HepG2 (cell line): ENCODE measurements at regions not wholly inside any gene's neighbourhood (a gene's known extent, or its start where the extent isn't known, plus 50 kb on each side); places are given as distances from the start of the nearest gene placed in this dataset.

ENCODE experiments used
- ARNTL ChIP-seq: sonication (generic); formaldehyde crosslinking; IDR thresholded peaks from 2 replicates; pipeline ENCODE4 v1.4.0; 2020; ENCODE audit warnings: mild to moderate bottlenecking, missing genetic modification reagents
- ESRRA ChIP-seq: sonication (generic); formaldehyde crosslinking; IDR thresholded peaks from 2 replicates; pipeline ENCODE4 v1.5.1; 2020; ENCODE audit warnings: mild to moderate bottlenecking, low read depth, missing genetic modification reagents
- KLF12 ChIP-seq: sonication (generic); formaldehyde crosslinking; IDR thresholded peaks from 2 replicates; pipeline ENCODE4 v1.4.0; 2020; ENCODE audit warnings: missing genetic modification reagents, borderline replicate concordance
- MXD3 ChIP-seq: IDR thresholded peaks from 2 replicates; pipeline ENCODE4 v1.6.1; 2016; ENCODE audit warnings: mild to moderate bottlenecking, missing biosample characterization, missing genetic modification reagents
- NCOA1 ChIP-seq: sonication (generic); formaldehyde crosslinking; IDR thresholded peaks from 2 replicates; pipeline ENCODE4 v1.9.0; 2021; ENCODE audit warnings: missing genetic modification reagents
- NFAT5 ChIP-seq: sonication (generic); formaldehyde crosslinking; IDR thresholded peaks from 2 replicates; pipeline ENCODE4 v1.4.0; 2020; ENCODE audit warnings: missing genetic modification reagents
- PHF5A ChIP-seq: IDR thresholded peaks from one replicate; pipeline ENCODE4 v1.6.1; 2018; ENCODE audit warnings: low read depth, missing genetic modification reagents; ENCODE audit not compliant: unreplicated experiment
- POLR2G ChIP-seq: fragments of 200-400 bp; formaldehyde crosslinking; IDR thresholded peaks from 2 replicates; pipeline ENCODE4 v1.6.1; 2018; ENCODE audit warnings: mild to moderate bottlenecking, low read depth, low read length, moderate library complexity
- SOX5 ChIP-seq: IDR thresholded peaks from 2 replicates; pipeline ENCODE4 v1.6.1; 2016; ENCODE audit warnings: borderline replicate concordance
- ZBTB1 ChIP-seq: sonication (generic); formaldehyde crosslinking; IDR thresholded peaks from 2 replicates; pipeline ENCODE4 v1.4.0; 2020; ENCODE audit warnings: missing genetic modification reagents, borderline replicate concordance
- ZFP41 ChIP-seq: sonication (generic); formaldehyde crosslinking; IDR thresholded peaks from 2 replicates; pipeline ENCODE4 v1.4.0; 2020; ENCODE audit warnings: mild to moderate bottlenecking, missing genetic modification reagents, borderline replicate concordance
- ZFYVE20 ChIP-seq: sonication (generic); formaldehyde crosslinking; IDR thresholded peaks from 2 replicates; pipeline ENCODE4 v1.8.0; 2023; ENCODE audit warnings: low read depth, mild to moderate bottlenecking, moderate library complexity, missing genetic modification reagents, borderline replicate concordance
- ZNF20 ChIP-seq: sonication (generic); formaldehyde crosslinking; IDR thresholded peaks from 2 replicates; pipeline ENCODE4 v1.4.0; 2020; ENCODE audit warnings: mild to moderate bottlenecking, moderate library complexity, missing genetic modification reagents
- ZNF44 ChIP-seq: sonication (generic); formaldehyde crosslinking; IDR thresholded peaks from 2 replicates; pipeline ENCODE4 v1.5.1; 2020; ENCODE audit warnings: mild to moderate bottlenecking, missing genetic modification reagents
- ZNF441 ChIP-seq: sonication (generic); formaldehyde crosslinking; IDR thresholded peaks from 2 replicates; pipeline ENCODE4 v1.7.0; 2021; ENCODE audit warnings: missing genetic modification reagents, borderline replicate concordance
- ZNF556 ChIP-seq: sonication (generic); formaldehyde crosslinking; IDR thresholded peaks from 2 replicates; pipeline ENCODE4 v1.4.0; 2020; ENCODE audit warnings: mild to moderate bottlenecking, missing genetic modification reagents, borderline replicate concordance
- ZNF569 ChIP-seq: sonication (generic); formaldehyde crosslinking; IDR thresholded peaks from 2 replicates; pipeline ENCODE4 v1.5.0; 2020; ENCODE audit warnings: mild to moderate bottlenecking, missing genetic modification reagents, moderate library complexity, borderline replicate concordance
- ZNF672 ChIP-seq: sonication (generic); formaldehyde crosslinking; IDR thresholded peaks from 2 replicates; pipeline ENCODE4 v1.8.1; 2022; ENCODE audit warnings: missing genetic modification reagents
- ZNF740 ChIP-seq: sonication (generic); formaldehyde crosslinking; IDR thresholded peaks from 2 replicates; pipeline ENCODE4 v1.4.0; 2020; ENCODE audit warnings: missing genetic modification reagents
- ZNF790 ChIP-seq: sonication (generic); formaldehyde crosslinking; IDR thresholded peaks from 2 replicates; pipeline ENCODE4 v1.8.0; 2022; ENCODE audit warnings: missing genetic modification reagents, mild to moderate bottlenecking, borderline replicate concordance
- TF ChIP-seq, protein P1 (sequence below): sonication (generic); formaldehyde crosslinking; IDR thresholded peaks from 2 replicates; pipeline ENCODE4 v1.8.1; 2023; ENCODE audit warnings: missing genetic modification reagents, inconsistent platforms, borderline replicate concordance

- no peak for TF ChIP-seq ARNTL (CRISPR knock-in tag)
- TF ChIP-seq ZNF672: no peak
- TF ChIP-seq ESRRA: no peak
- TF ChIP-seq ZNF790 (CRISPR knock-in tag): no peak
- TF ChIP-seq ZFP41 (CRISPR knock-in tag): no peak
- peak; percentile 34; the same call in 1 of the 2 replicates for TF ChIP-seq ZNF740
- TF ChIP-seq, protein P1, sequence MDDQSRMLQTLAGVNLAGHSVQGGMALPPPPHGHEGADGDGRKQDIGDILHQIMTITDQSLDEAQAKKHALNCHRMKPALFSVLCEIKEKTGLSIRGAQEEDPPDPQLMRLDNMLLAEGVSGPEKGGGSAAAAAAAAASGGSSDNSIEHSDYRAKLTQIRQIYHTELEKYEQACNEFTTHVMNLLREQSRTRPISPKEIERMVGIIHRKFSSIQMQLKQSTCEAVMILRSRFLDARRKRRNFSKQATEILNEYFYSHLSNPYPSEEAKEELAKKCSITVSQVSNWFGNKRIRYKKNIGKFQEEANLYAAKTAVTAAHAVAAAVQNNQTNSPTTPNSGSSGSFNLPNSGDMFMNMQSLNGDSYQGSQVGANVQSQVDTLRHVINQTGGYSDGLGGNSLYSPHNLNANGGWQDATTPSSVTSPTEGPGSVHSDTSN: no peak
- TF ChIP-seq MXD3 (CRISPR knock-in tag): no peak
- no peak for TF ChIP-seq PHF5A (CRISPR knock-in tag)
- TF ChIP-seq ZNF20: no peak
- TF ChIP-seq KLF12 (CRISPR knock-in tag): no peak
- no peak for TF ChIP-seq ZBTB1 (CRISPR knock-in tag)
- no peak for TF ChIP-seq NFAT5
- no peak; the same call in 1 of the 2 replicates for TF ChIP-seq SOX5 (CRISPR knock-in tag)
- TF ChIP-seq NCOA1: no peak
- no peak for TF ChIP-seq POLR2G
- TF ChIP-seq ZNF44: no peak
- no peak for TF ChIP-seq ZNF441 (CRISPR knock-in tag)
- TF ChIP-seq ZFYVE20 (CRISPR knock-in tag): no peak
- TF ChIP-seq ZNF569 (CRISPR knock-in tag): no peak
- TF ChIP-seq ZNF556 (CRISPR knock-in tag): no peak
These were observed 53.4 kb downstream of the FOXL3 start (continued) for GRCh38 chr7:343227-343822.
